ENCODE measurements at regions not wholly inside any gene's neighbourhood (a gene's known extent, or its start where the extent isn't known, plus 50 kb on each side); places are given as distances from the start of the nearest gene placed in this dataset.

- TF ChIP-seq POLR2A (IDR thresholded peaks at IDR 0.05) = no peak
- no peak for TF ChIP-seq CTCF (IDR thresholded peaks at IDR 0.05)
These were observed 365.0 kb upstream of the SEMA6A start for GRCh38 chr5:116939641-116940040.
